Mesenchymal stem cell (in vitro differentiated cells and primary cell): ENCODE measurements at regions not wholly inside any gene's neighbourhood (a gene's known extent, or its start where the extent isn't known, plus 50 kb on each side); places are given as distances from the start of the nearest gene placed in this dataset.

ENCODE experiments used
- DNase-seq: peaks from one replicate; pipeline ENCODE4 v3.0.0-alpha.2; 2013
- H2AFZ ChIP-seq: one replicate; pipeline ENCODE4 v1.6.1; 2013; ENCODE audit warnings: low read depth, mild to moderate bottlenecking, control low read depth, inconsistent platforms, low read length, moderate library complexity
- H2AK5ac ChIP-seq: 2 replicates; pipeline ENCODE4 v1.6.1; 2013; ENCODE audit warnings: low read length, moderate library complexity, mild to moderate bottlenecking, inconsistent platforms; ENCODE audit not compliant: severe bottlenecking
- H2BK120ac ChIP-seq: one replicate; pipeline ENCODE4 v1.6.1; 2013; ENCODE audit warnings: low read depth, mild to moderate bottlenecking, inconsistent platforms, low read length, moderate library complexity
- H2BK12ac ChIP-seq, 2 experiments: one replicate each; pipeline ENCODE4 v1.6.1; 2013; ENCODE audit warnings: inconsistent platforms in 2 of 2, low read length in 2 of 2, mild to moderate bottlenecking in 2 of 2, moderate library complexity in 2 of 2, control low read depth in 1 of 2
- H2BK15ac ChIP-seq: one replicate; pipeline ENCODE4 v1.6.1; 2013; ENCODE audit warnings: mild to moderate bottlenecking, low read depth, inconsistent platforms; ENCODE audit not compliant: poor library complexity, severe bottlenecking
- H2BK5ac ChIP-seq: 2 replicates; pipeline ENCODE4 v1.6.1; 2013; ENCODE audit warnings: low read depth, mild to moderate bottlenecking, low read length, control low read depth, inconsistent platforms; ENCODE audit not compliant: poor library complexity, severe bottlenecking
- H3K14ac ChIP-seq, 2 experiments: one replicate each; pipeline ENCODE4 v1.6.1; 2013; ENCODE audit warnings: inconsistent platforms in 2 of 2, low read length in 2 of 2, control low read depth in 1 of 2, mild to moderate bottlenecking in 1 of 2, moderate library complexity in 1 of 2
- H3K18ac ChIP-seq, 2 experiments: one replicate each; pipeline ENCODE4 v1.6.1; 2013; ENCODE audit warnings: inconsistent platforms in 2 of 2, low read length in 2 of 2, control low read depth in 1 of 2, low read depth in 1 of 2, mild to moderate bottlenecking in 1 of 2
- H3K23ac ChIP-seq, 2 experiments: one replicate each; pipeline ENCODE4 v1.6.1; 2013; ENCODE audit warnings: inconsistent platforms in 2 of 2, low read length in 2 of 2, mild to moderate bottlenecking in 2 of 2, moderate library complexity in 2 of 2, control low read depth in 1 of 2
- H3K27ac ChIP-seq: 2 replicates; pipeline ENCODE4 v1.5.1; 2013; ENCODE audit warnings: mild to moderate bottlenecking, moderate library complexity, low read length, control low read depth, inconsistent platforms; ENCODE audit not compliant: poor library complexity, severe bottlenecking
- H3K27me3 ChIP-seq, 2 experiments: 2 replicates each; pipeline versions ENCODE4 v1.6.1 to v1.7.0; 2013; ENCODE audit warnings: low read length in 2 of 2, mild to moderate bottlenecking in 2 of 2, moderate library complexity in 2 of 2, control low read depth in 1 of 2, inconsistent platforms in 1 of 2; ENCODE audit not compliant: control insufficient read depth in 1 of 2, insufficient read depth in 1 of 2
- H3K36me3 ChIP-seq, 2 experiments: 2 replicates each; pipeline versions ENCODE4 v1.6.1 to v1.7.0; 2013; ENCODE audit warnings: low read length in 2 of 2, control low read depth in 1 of 2, inconsistent platforms in 1 of 2, low read depth in 1 of 2, mild to moderate bottlenecking in 1 of 2; ENCODE audit not compliant: insufficient read depth in 2 of 2, control insufficient read depth in 1 of 2
- H3K4ac ChIP-seq, 2 experiments: one replicate each; pipeline ENCODE4 v1.6.1; 2013; ENCODE audit warnings: inconsistent platforms in 2 of 2, low read length in 2 of 2, mild to moderate bottlenecking in 2 of 2, moderate library complexity in 2 of 2, control low read depth in 1 of 2, low read depth in 1 of 2
- H3K4me1 ChIP-seq: 2 replicates; pipeline ENCODE4 v1.6.1; 2013; ENCODE audit warnings: low read depth, low read length, control low read depth; ENCODE audit not compliant: control insufficient read depth, insufficient read depth
- H3K4me2 ChIP-seq: 2 replicates; pipeline ENCODE4 v1.6.1; 2013; ENCODE audit warnings: low read length, mild to moderate bottlenecking, inconsistent platforms; ENCODE audit not compliant: poor library complexity, severe bottlenecking
- H3K4me3 ChIP-seq, 2 experiments: 2 replicates each; pipeline versions ENCODE4 v1.5.1 to v1.7.0; 2013; ENCODE audit warnings: low read length in 2 of 2, mild to moderate bottlenecking in 2 of 2, control low read depth in 1 of 2, low read depth in 1 of 2; ENCODE audit not compliant: insufficient read depth in 1 of 2
- H3K79me1 ChIP-seq: replicated peaks from 2 replicates; pipeline ENCODE4 v1.6.1; 2013; ENCODE audit warnings: mild to moderate bottlenecking, control low read depth, low read length, inconsistent platforms; ENCODE audit not compliant: poor library complexity, severe bottlenecking
- H3K9ac ChIP-seq: 2 replicates; pipeline ENCODE4 v1.7.0; 2013; ENCODE audit warnings: mild to moderate bottlenecking, low read length, moderate library complexity
- H3K9me3 ChIP-seq: 2 replicates; pipeline ENCODE4 v1.7.0; 2013; ENCODE audit warnings: mild to moderate bottlenecking, low read length; ENCODE audit not compliant: control insufficient read depth
- H4K8ac ChIP-seq: one replicate; pipeline ENCODE4 v1.6.1; 2013; ENCODE audit warnings: inconsistent platforms, mild to moderate bottlenecking, low read length, moderate library complexity
- H4K91ac ChIP-seq: one replicate; pipeline ENCODE4 v1.6.1; 2013; ENCODE audit warnings: mild to moderate bottlenecking, low read length, inconsistent platforms
- WGBS: methylation state at CpG from one replicate; pipeline ENCODE4 v1.1.7; 2013; ENCODE audit warnings: mixed read lengths; 5-methylcytosine and 5-hydroxymethylcytosine counted together

DNA sequence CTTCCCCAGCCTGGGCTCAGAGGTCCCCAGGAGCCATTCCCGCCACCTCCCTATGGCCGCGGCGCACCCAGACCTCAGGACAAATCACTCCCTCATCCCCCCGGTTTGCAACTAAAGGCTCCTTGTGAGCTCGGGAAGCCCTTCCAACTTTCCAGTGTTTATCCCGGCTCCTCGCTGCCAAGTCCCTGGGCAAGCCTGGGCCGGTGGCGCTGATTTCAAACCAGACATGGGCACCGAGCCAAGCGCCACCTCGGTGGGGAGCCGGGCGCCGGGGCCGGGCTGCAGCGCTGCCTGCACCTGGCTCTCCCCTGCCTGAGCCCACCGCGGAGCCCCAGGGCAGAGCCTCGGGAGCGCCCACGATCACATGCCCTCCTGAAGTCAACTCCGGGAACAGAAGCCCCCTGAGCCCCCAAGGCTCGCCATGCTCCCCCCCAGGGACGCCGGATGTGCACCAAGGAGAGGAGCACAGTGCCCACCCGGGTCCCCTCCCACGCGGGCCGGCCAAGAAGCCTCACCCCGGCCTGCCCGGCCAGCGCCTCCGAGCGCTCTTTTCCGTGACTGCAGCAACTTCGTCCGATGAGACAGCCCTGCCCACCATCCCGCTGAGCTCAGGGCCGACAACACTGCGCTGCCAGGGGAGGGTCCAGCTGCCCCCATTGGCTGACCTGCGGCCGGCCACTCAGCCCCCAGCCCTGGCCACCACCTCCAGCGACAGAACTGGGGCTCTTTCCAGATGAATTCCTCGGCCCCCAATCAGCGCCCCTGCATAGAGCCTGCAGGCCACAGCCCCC, 50.0 kb downstream of the NCOR2 start:
- Histone ChIP-seq H4K91ac (peak overlapping the region; percentile 80), H2AK5ac (peak overlapping the region; percentile 77), H3K27me3 (no peaks in the 10 kb centered on the region), H3K14ac (peak overlapping the region in 1 of 2 experiments; percentile 73), H3K27ac (peak overlapping the region; percentile 87), H3K4ac (peak overlapping the region in 1 of 2 experiments; percentile 33), H2AFZ (no peak overlapping the region), H2BK5ac (peak overlapping the region; percentile 82), H2BK15ac (peak overlapping the region; percentile 85), H2BK120ac (peak overlapping the region; percentile 2), H3K9me3 (no peaks in the 10 kb centered on the region), H2BK12ac (peak overlapping the region; percentile 42 to 85), H4K8ac (peak overlapping the region; percentile 52), H3K79me1 (peaks cover 2% of the 10 kb centered on the region), H3K36me3 (peaks cover 12 to 40% of the 10 kb centered on the region in 2 experiments), H3K18ac (peak overlapping the region; percentile 73 to 93), H3K4me3 (peak overlapping the region; percentile 69 to 76), H3K4me2 (peak overlapping the region; percentile 75), H3K9ac (peak overlapping the region; percentile 95), H3K4me1 (peaks cover 71% of the 10 kb centered on the region), H3K23ac (no peak overlapping the region)
- 84% methylated on average over 47 of the region's 47 CpGs for WGBS
- DNase-seq: no peak

DNA sequence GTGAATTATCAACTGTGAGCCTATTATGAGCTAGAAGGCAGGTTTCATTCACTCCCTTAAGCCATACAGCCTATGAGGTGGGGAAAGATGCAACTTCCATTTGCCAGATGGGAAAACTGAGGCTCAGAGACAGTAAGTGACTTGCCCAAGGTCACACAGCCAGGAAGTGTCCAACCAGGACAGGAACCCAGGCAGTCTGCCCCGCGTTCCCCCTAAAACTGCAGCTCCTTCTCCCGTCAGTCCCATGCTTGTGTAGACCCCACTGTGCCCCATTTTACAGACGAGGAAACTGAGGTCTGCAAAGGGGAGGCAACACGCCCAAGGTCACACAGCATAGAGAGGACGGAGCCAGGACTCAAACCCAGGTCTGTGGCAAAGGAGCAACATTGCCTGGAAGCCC, 50.6 kb downstream of the NCOR2 start:
- H3K23ac ChIP-seq: no peak overlapping the region
- peak overlapping the region; percentile 69 to 76 for H3K4me3 ChIP-seq
- peak overlapping the region; percentile 63 for H2BK5ac ChIP-seq
- no peaks in the 10 kb centered on the region for H3K27me3 ChIP-seq
- peaks cover 12 to 42% of the 10 kb centered on the region in 2 experiments for H3K36me3 ChIP-seq
- no peaks in the 10 kb centered on the region for H3K9me3 ChIP-seq
- peak overlapping the region; percentile 75 for H3K4me2 ChIP-seq
- no peak overlapping the region for H2AFZ ChIP-seq
- peak overlapping the region; percentile 87 for H3K27ac ChIP-seq
- 95% methylated on average over 6 of the region's 6 CpGs for WGBS
- H2BK12ac ChIP-seq: peak overlapping the region in 1 of 2 experiments; percentile 85
- H2BK15ac ChIP-seq: peak overlapping the region; percentile 60
- peak overlapping the region; percentile 19 for H4K8ac ChIP-seq
- H3K14ac ChIP-seq: peak overlapping the region in 1 of 2 experiments; percentile 73
- peaks cover 71% of the 10 kb centered on the region for H3K4me1 ChIP-seq
- H4K91ac ChIP-seq: peak overlapping the region; percentile 76
- H3K18ac ChIP-seq: peak overlapping the region; percentile 7 to 63
- no peak for DNase-seq
- peaks cover 2% of the 10 kb centered on the region for H3K79me1 ChIP-seq
- H2AK5ac ChIP-seq: peak overlapping the region; percentile 77
- H3K4ac ChIP-seq: no peak overlapping the region
- peak overlapping the region; percentile 95 for H3K9ac ChIP-seq
- no peak overlapping the region for H2BK120ac ChIP-seq

DNA sequence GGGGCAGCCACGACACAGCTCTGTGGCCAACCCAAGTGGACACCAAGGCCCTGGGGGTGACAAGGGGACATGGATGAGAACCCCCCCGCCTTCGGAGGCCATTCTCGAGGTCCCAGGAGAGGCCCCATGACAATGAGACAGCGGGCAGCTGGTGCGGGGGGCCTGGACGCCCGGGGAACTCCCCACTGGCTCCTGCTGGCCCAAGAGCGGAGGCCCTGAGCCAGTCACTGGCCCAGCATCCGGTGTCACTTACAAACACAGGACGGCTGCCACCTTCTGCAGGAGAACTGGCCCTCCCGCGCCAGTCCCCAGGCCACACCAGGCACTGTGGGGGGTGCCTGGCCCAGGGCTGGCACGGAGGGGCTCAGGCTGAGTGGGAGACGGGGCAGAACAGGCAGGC, 51.4 kb downstream of the NCOR2 start:
- 93% methylated on average over 15 of the region's 15 CpGs for WGBS

More for the DNA sequence above, 51.4 kb downstream of the NCOR2 start:
- no peak overlapping the region for H3K23ac ChIP-seq
- no peak overlapping the region for H2BK120ac ChIP-seq
- no peak overlapping the region for H3K14ac ChIP-seq
- peak overlapping the region; percentile 95 for H3K9ac ChIP-seq
- peak overlapping the region; percentile 66 for H4K91ac ChIP-seq
- no peaks in the 10 kb centered on the region for H3K9me3 ChIP-seq
- peak overlapping the region in 1 of 2 experiments; percentile 40 for H3K18ac ChIP-seq
- no peak overlapping the region for H2AFZ ChIP-seq
- peaks cover 77% of the 10 kb centered on the region for H3K4me1 ChIP-seq
- H2BK15ac ChIP-seq: no peak overlapping the region
- peak overlapping the region in 1 of 2 experiments; percentile 33 for H2BK12ac ChIP-seq
- H3K4ac ChIP-seq: no peak overlapping the region
- H3K4me3 ChIP-seq: peak overlapping the region; percentile 37 to 76
- no peak for DNase-seq
- H3K27ac ChIP-seq: peak overlapping the region; percentile 87
- peaks cover 12 to 43% of the 10 kb centered on the region in 2 experiments for H3K36me3 ChIP-seq
- no peaks in the 10 kb centered on the region for H3K27me3 ChIP-seq
- no peak overlapping the region for H2BK5ac ChIP-seq
- H4K8ac ChIP-seq: peak overlapping the region; percentile 27
- peak overlapping the region; percentile 75 for H3K4me2 ChIP-seq
- H3K79me1 ChIP-seq: peaks cover 2% of the 10 kb centered on the region
- peak overlapping the region; percentile 41 for H2AK5ac ChIP-seq
